ENCODE measurements at regions not wholly inside any gene's neighbourhood (a gene's known extent, or its start where the extent isn't known, plus 50 kb on each side); places are given as distances from the start of the nearest gene placed in this dataset.
A peak's percentile ranks its signal among the peaks of the same experiment; 100 is the strongest.

DNA sequence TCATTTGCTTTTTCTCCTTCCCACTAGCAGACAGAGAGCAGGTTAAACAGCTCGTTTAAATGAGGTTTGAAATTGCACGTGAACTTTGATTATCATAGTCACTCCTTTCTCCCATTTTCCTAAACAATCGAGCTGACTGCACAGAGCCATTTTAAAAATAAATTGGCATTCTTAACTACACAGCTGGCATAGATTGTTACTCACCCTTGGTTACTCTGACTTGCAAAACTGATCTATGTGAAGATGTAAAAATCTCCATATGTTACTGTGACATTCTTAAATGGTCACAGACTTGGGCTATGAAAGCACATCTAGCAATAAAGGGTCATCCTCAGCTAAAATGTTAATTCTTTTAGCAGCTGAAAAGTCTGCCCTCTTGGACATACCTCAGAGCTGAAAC, 368.5 kb downstream of the DTWD2 start:
- TF ChIP-seq CTCF (IDR thresholded peaks at IDR 0.05; ENCODE audit: borderline replicate concordance, control extremely low read depth, extremely low read depth, insufficient read depth, missing control alignments) = no peak
- DNase-seq (ENCODE audit: low spot score) = no peak
- in situ Hi-C loops (cut with MboI; ENCODE audit: low sequenced_read_pairs, unreplicated experiment) = no loop called here

GRCh38 chr5:118616281-118616680, 372.1 kb downstream of the DTWD2 start:
- in situ Hi-C loops (cut with MboI; ENCODE audit: low sequenced_read_pairs, unreplicated experiment) = no loop called here
- no peak for DNase-seq (ENCODE audit: low spot score)
- no peak for TF ChIP-seq CTCF (IDR thresholded peaks at IDR 0.05; ENCODE audit: borderline replicate concordance, control extremely low read depth, extremely low read depth, insufficient read depth, missing control alignments)

GRCh38 chr5:118614731-118615456, 373.5 kb downstream of the DTWD2 start:
- in situ Hi-C loops (cut with MboI; ENCODE audit: low sequenced_read_pairs, unreplicated experiment) = no loop called here
- no peak for TF ChIP-seq CTCF (IDR thresholded peaks at IDR 0.05; ENCODE audit: borderline replicate concordance, control extremely low read depth, extremely low read depth, insufficient read depth, missing control alignments)
- no peak for DNase-seq (ENCODE audit: low spot score)

DNA sequence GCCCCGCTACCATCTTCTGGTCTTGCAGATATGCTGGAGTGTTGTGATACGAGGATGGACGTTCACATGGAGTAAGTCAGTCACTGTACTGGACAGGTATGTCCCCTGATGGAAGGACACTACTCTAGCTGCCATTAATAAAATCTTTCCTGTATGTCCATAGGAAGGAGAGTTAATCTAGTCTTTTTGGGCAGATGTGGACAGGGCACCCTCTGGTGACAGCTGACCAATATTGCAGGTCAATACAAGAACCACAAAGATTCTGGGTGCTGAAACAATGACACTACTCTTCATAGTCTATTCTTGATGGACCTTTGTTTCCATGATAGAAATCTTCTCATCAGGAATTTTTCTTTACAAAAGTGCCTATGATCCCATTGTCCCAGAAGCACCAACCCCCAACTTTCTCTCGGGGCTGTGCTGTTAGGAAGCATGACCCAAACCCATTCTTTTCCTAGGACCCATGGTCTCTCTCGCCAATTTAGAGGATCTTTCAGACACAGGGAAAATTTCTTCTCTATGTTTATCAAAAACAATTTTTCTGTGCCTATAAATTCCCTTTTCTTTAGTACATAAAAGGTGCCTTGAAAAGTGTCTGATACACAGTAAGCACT, 376.9 kb downstream of the DTWD2 start:
- TF ChIP-seq CTCF (IDR thresholded peaks at IDR 0.05; ENCODE audit: borderline replicate concordance, control extremely low read depth, extremely low read depth, insufficient read depth, missing control alignments) = peak; percentile 19
- peak; percentile 30 for DNase-seq (ENCODE audit: low spot score)
- in situ Hi-C loops (cut with MboI; ENCODE audit: low sequenced_read_pairs, unreplicated experiment) = no loop called here

GRCh38 chr5:118606940-118607339, 381.4 kb downstream of the DTWD2 start:
- in situ Hi-C loops (cut with MboI; ENCODE audit: low sequenced_read_pairs, unreplicated experiment) = no loop called here
- no peak for TF ChIP-seq CTCF (IDR thresholded peaks at IDR 0.05; ENCODE audit: borderline replicate concordance, control extremely low read depth, extremely low read depth, insufficient read depth, missing control alignments)
- DNase-seq (ENCODE audit: low spot score) = no peak

DNA sequence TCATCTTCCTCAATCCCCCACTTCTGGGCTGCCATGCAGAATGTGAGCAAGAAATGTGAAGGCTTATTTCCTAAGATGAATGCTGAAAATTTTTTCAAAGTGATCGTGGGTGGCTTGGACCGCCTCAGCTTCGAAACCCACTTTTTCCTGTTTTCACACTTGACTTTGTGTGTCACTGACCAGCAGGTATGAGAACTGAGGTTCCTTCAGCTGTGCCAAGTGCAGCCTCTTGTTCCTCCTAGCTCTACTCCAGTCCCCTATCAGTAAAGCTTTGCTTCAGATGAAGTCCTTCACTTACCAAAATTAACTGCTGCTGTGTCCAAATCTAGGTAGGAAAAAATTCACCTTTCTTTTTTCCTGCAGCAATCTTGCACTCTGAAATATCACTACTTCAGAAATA, 382.6 kb downstream of the DTWD2 start:
- DNase-seq (ENCODE audit: low spot score) = no peak
- TF ChIP-seq CTCF (IDR thresholded peaks at IDR 0.05; ENCODE audit: borderline replicate concordance, control extremely low read depth, extremely low read depth, insufficient read depth, missing control alignments) = no peak
- in situ Hi-C loops (cut with MboI; ENCODE audit: low sequenced_read_pairs, unreplicated experiment) = no loop called here
